Hematopoietic multipotent progenitor cell treated with erythropoietin and hydrocortisone succinate and interleukin-3 and kit ligand, for 17 days (in vitro differentiated cells): ENCODE measurements at regions not wholly inside any gene's neighbourhood (a gene's known extent, or its start where the extent isn't known, plus 50 kb on each side); places are given as distances from the start of the nearest gene placed in this dataset.

Experiments used
- DNase-seq: peaks from one replicate; pipeline ENCODE4 v3.0.0-alpha.2; 2015; ENCODE audit warnings: low spot score

GRCh38 chr2:64369706-64370105 lies 84.3 kb upstream of the LGALSL start:
- no peak for DNase-seq

DNA sequence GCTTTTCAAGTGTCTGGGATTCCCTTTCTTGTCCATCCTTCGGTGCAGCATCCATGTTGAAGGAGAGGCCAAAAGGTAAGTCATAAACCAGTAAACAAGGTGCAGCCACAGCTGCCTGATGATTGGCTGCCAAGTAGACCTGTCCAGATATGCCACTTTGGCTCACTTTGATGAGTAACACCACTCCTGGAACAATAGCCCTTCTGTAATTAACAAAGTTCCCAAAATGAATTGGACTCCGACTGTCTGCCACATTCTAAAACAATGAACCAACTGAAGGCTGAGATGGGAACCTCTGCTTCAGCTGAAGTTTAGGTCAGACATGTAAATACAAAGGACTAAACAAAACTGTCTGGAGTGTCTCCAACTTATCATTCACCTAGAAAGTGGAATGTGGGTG lies 82.2 kb upstream of the LGALSL start:
- no peak for DNase-seq

GRCh38 chr2:64374686-64375085 lies 79.3 kb upstream of the LGALSL start:
- no peak for DNase-seq

GRCh38 chr2:64376926-64377325 lies 77.0 kb upstream of the LGALSL start:
- DNase-seq = no peak

DNA sequence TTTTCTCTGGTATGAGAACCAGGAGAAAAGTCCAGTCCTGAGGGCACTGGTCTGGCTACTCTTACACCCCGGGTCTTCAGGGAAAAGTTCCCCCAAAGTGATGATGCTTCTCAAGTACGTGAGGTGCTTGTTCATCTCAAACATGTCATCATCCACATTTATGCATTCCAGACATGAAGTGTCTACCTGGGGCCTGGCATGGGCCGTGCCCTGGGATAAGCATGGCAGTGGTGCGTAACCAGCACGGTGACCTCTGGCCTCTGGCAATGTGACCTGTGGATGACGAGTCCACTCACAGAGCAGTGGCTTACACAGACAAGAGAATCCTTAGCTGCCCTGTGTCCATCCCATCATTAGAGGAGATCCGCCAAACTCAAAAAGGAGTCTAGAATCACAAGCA lies 74.8 kb upstream of the LGALSL start:
- no peak for DNase-seq

DNA sequence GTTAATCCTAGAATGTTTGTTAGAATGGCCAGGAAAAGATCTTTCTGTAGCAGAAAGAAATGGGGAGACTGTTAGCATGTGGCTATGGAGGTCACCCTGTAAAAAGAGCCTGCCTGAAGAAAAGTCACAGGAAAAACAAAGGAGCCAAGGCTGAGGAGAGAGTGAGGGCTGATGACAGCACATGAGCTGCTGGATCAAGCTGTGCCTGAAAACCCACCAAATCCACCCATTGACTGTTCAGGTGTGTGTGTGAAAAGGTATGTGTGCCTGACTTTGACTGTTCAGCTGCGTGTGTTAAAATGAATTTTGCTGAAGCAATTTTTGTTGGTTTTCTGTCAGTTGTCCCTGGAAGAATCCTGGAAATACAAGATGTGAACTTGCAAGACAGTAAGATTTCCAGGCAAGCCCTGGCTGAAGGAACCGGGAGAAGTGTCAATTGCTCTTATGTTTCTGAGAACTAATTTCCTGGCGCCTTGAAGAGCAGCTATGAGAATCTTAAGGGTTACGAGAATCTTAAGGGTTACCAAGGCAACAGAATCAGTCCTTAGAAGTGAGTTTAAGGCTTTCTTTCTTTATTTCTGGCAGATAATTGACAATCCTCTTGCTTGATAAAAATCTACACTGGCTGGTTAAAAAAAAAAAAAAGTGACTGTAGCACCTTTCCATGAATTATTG lies 73.0 kb upstream of the LGALSL start:
- DNase-seq = no peak

DNA sequence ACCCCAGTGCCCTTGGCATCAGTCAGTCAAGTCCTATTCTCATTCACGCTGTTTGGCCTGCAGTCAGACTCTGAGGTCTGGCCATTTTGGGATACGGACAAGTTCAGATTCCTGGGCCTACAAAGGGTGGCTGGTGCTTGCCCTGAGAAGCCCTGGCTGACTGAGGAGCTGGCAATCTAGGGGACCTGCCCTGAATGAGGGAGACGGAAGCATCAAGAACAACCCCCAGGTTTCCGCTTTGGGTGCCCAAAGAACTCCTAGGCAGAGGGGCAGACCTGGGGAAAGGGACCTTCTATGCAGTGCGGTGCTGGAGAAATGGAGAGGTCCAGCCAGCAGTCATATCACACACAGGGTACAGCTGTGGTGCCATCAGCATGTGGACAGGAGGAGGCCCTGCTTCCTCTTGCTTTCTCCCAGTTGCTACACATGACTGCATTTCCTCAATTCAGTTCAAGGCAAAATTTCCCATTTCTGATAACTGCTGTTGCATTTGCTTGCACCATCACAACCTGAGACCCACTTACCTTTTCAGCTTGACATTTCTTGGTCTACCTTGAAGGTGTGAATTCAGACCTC lies 70.9 kb upstream of the LGALSL start:
- no peak for DNase-seq

DNA sequence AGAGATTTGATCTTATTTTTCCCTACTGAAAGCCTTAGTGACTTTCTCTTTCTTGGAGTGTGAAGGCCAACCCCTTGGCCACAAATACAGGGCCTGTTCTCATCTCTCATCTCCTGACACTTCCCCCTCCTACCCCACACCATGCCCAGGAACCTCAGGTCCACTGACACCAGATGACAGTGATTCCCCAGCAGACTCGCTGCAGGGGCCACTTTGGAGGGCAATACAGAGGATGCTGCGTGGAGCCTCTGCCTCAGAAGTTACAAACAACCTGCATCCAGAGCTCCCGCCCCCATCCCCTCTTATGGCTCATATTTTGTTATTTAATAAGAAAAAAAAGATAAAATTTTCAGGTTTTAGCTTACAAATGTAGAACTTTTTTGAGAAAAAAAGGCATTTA lies 70.1 kb upstream of the LGALSL start:
- no peak for DNase-seq

DNA sequence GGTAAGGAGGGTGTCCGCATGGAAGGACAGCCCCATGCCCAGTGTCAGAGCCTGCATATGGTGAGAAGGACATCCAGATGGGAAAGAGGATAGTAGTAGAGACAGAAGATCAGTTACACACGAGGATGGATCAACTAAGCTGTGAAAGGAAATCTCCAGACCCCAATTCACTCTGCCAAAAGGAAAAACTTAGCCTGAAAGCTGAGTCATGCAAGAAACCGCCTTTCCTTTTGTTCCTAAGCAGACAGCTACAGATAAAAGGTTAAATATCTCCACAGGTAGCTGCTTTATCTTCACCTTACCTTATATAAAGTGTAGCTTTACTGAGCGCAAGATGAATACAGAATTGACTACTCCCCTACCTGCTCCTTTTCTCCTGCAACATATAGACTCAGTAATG lies 67.3 kb upstream of the LGALSL start:
- DNase-seq = no peak

- no peak for DNase-seq
These were observed 63.4 kb upstream of the LGALSL start for GRCh38 chr2:64390586-64390985.

DNA sequence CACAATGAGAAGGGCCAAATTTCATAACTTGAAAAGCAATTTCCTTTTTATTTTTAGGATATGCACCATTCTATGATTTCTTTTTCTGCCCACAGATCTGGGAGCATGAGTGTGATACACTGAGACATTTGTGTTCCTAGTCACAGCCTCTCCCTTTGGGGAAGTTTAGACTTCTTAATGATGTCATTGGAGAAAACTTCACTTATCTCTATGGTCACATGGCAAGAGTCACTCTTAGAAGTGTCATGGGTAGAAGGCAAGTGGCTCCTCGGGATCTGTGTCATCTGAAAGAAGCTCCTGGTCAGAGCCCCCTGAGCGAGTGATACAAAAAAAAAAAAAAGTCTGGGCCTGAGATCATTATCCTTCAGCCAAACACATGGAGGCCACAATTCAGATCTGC lies 62.5 kb upstream of the LGALSL start:
- no peak for DNase-seq

- DNase-seq = no peak
These were observed 62.0 kb upstream of the LGALSL start for GRCh38 chr2:64391940-64392339.

- no peak for DNase-seq
These were observed 61.4 kb upstream of the LGALSL start for GRCh38 chr2:64392529-64392928.

GRCh38 chr2:64393383-64394010 lies 60.5 kb upstream of the LGALSL start:
- no peak for DNase-seq

DNA sequence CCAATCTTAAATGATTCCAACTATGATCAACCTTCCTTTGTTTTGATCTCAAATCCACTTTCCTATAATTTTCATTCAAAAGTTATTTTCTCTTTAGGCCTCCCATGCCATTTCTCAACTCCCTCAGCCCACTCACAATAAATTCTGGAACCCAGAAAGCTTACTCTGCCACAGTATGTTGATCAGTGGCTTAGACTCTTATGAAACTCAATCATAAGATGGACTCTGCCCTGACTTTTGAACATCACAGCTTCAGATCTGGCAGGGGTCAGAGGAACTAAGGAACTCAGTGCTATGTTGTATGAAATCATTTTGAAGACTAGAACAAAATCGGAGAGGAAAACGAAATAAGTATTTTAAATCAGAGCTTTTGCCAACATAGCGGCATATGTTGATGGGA lies 59.8 kb upstream of the LGALSL start:
- no peak for DNase-seq

GRCh38 chr2:64396001-64396400 lies 58.0 kb upstream of the LGALSL start:
- DNase-seq = no peak

DNA sequence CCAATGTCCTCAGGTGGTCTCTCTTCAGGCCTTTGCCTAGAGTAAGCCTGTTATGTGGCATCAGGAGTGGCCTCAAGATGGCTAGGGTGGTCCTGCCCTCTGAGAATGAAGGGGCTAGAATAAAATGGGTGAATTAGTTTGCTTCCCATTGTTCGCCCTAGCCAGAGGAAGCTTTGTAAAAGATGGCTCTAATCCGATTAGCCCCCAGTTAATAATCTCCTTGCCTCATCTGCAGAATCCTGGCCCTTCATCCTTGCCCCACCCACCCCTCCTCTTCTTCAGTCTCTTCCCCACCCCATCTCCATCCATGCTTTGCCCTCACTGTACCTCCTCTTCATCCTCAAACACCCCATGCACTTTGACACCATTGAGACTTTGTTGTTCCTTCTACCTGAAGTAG lies 57.4 kb upstream of the LGALSL start:
- DNase-seq = no peak

- DNase-seq = no peak
These were observed 55.3 kb upstream of the LGALSL start for GRCh38 chr2:64398516-64399129.

GRCh38 chr2:64399521-64399920 lies 54.4 kb upstream of the LGALSL start:
- DNase-seq = no peak

DNA sequence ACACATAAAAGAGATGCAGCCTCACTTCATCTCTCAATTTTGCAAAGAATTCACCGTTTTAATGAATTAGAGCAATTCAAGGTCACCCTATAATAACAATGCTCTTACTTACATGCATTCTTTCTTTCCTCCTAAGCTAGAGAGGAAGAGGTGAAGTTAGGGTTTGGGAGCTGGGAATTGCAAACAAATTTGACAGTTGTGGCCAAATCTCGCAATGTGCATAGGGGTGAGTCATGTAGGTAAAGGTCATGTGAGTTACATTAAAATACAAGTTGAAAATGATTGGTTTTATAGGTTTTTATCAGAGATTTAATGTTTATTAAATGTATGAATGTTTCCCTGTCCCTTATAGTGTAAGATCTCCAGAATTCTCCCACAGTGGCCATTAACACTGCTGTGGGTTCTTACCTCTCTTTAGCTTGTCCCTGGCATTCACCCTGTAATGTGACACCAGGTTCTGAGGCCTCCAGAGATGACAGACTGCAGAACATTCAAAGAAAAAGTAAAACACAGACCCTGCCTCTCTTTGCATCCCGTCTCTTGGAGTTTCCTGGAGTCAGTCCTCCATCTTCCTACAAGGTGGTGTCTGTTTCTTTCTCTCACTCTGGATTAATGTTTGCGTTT lies 53.7 kb upstream of the LGALSL start:
- DNase-seq = no peak

DNA sequence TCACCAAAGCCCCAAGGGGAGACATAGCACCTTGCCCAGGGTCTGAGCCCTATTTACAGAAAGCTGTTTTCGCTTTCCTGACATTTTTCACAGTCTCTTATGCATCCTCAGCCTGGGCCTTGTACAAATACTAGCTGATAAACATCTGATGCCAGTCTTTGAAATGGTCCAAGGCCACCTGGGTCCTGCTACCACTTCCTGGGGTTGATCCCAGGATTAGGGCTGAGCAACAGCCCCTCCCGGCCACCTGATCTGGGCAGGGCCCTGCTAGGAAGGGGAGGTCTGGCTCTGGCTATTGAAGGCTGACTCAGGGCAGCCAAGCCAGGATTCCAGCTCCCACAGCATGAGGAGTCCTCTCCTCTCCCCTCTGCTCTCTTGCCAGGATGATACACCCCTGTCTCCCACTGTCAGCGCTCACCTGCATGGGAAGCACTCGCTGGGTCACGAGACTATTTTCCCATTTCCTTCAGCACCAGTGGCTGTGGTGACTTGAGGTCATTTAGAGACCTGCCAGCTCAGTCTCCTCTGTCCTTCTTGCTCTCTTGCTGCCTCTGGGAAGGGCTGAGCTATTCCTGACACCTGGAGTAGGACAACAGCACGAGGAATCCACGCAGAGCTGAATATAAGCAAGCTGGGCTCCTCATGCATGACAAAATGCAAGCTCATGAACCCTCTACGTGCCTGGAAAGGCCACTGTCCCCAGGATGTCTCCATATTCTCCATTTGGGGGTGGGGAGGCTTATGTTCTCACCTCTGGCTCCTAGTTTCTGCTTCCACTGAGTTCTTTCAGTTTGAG lies 53.0 kb upstream of the LGALSL start:
- no peak for DNase-seq

DNA sequence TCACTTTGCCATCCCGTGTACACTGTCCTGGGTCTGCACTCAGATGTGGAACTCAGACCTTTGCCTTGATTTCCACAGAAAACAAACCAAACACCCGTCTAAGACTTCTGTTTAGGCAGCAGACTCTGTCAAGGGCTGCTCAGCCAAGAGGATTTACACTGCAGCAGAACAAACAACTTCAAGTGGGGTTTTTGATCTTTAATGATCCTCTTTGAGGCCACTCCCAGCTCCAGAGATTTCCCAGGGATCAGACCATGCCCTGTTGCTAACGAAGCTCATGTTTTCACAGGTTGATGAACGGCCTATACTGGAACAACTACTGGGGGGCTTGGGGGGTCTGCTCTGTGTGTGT lies 52.5 kb upstream of the LGALSL start:
- no peak for DNase-seq
